ENCODE measurements at regions not wholly inside any gene's neighbourhood (a gene's known extent, or its start where the extent isn't known, plus 50 kb on each side); places are given as distances from the start of the nearest gene placed in this dataset.

GRCh38 chr5:8767746-8768145 is 778.1 kb downstream of the SEMA5A start:
- dilution Hi-C loops (cut with MboI; ENCODE audit: extremely low pct_ligation_motif_present, low sequenced_read_pairs): no loop called here
- H3K9ac ChIP-seq (ENCODE audit: control insufficient read depth, extremely low read depth, insufficient read depth, low read length): no peak overlapping the region

GRCh38 chr5:8769631-8770030 is 776.2 kb downstream of the SEMA5A start:
- Histone ChIP-seq H3K27me3 (ENCODE audit: control insufficient read depth, extremely low read depth, insufficient read depth, low read length) (no peaks in the 10 kb centered on the region), H3K9me1 (ENCODE audit: control insufficient read depth, extremely low read depth, insufficient read depth, low read length) (no peaks in the 10 kb centered on the region), H3K4me2 (ENCODE audit: control insufficient read depth, extremely low read depth, insufficient read depth, low read depth, low read length) (no peak overlapping the region), H2AFZ (ENCODE audit: control insufficient read depth, low read length) (no peak overlapping the region), H3K36me3 (ENCODE audit: control insufficient read depth in 2 of 2, extremely low read depth in 1 of 2, insufficient read depth in 2 of 2, low read length in 2 of 2) (no peaks in the 10 kb centered on the region), H3K27ac (ENCODE audit: control insufficient read depth, insufficient read depth, low read length) (no peak overlapping the region), H3K79me2 (ENCODE audit: control insufficient read depth, insufficient read depth, low read length) (no peaks in the 10 kb centered on the region), H3K4me1 (ENCODE audit: control insufficient read depth, extremely low read depth, insufficient read depth, low read length) (no peaks in the 10 kb centered on the region), H4K20me1 (ENCODE audit: control insufficient read depth, extremely low read depth, insufficient read depth, low read length) (no peaks in the 10 kb centered on the region), H3K9me3 (ENCODE audit: control insufficient read depth, low read depth, low read length) (no peaks in the 10 kb centered on the region), H3K4me3 (ENCODE audit: control insufficient read depth in 2 of 3, extremely low read depth in 1 of 3, insufficient read depth in 2 of 3, low read depth in 1 of 3, low read length in 3 of 3) (no peak overlapping the region), H3K9ac (ENCODE audit: control insufficient read depth, extremely low read depth, insufficient read depth, low read length) (no peak overlapping the region)
- TF ChIP-seq, protein P1, sequence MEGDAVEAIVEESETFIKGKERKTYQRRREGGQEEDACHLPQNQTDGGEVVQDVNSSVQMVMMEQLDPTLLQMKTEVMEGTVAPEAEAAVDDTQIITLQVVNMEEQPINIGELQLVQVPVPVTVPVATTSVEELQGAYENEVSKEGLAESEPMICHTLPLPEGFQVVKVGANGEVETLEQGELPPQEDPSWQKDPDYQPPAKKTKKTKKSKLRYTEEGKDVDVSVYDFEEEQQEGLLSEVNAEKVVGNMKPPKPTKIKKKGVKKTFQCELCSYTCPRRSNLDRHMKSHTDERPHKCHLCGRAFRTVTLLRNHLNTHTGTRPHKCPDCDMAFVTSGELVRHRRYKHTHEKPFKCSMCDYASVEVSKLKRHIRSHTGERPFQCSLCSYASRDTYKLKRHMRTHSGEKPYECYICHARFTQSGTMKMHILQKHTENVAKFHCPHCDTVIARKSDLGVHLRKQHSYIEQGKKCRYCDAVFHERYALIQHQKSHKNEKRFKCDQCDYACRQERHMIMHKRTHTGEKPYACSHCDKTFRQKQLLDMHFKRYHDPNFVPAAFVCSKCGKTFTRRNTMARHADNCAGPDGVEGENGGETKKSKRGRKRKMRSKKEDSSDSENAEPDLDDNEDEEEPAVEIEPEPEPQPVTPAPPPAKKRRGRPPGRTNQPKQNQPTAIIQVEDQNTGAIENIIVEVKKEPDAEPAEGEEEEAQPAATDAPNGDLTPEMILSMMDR (optimal IDR thresholded peaks at IDR 0.05 in 1 of 3, IDR thresholded peaks at IDR 0.05 in 1 of 3, conservative IDR thresholded peaks at IDR 0.05 in 1 of 3; ENCODE audit: extremely low read depth in 1 of 3, insufficient read depth in 2 of 3, low read length in 3 of 3): no peak
- TF ChIP-seq EZH2 (IDR thresholded peaks at IDR 0.05; ENCODE audit: low read length): no peak
- DNase-seq (ENCODE audit: low read depth, low spot score) (no peak), FAIRE-seq (no peak)
- dilution Hi-C loops (cut with MboI; ENCODE audit: extremely low pct_ligation_motif_present, low sequenced_read_pairs): no loop called here

More at GRCh38 chr5:8767746-8768145, 778.1 kb downstream of the SEMA5A start:
- no peaks in the 10 kb centered on the region for H3K9me1 ChIP-seq (ENCODE audit: control insufficient read depth, extremely low read depth, insufficient read depth, low read length)
- no peak for TF ChIP-seq EZH2 (IDR thresholded peaks at IDR 0.05; ENCODE audit: low read length)
- TF ChIP-seq, protein P1 (optimal IDR thresholded peaks at IDR 0.05 in 1 of 3, IDR thresholded peaks at IDR 0.05 in 1 of 3, conservative IDR thresholded peaks at IDR 0.05 in 1 of 3; ENCODE audit: extremely low read depth in 1 of 3, insufficient read depth in 2 of 3, low read length in 3 of 3): no peak
- no peak overlapping the region for H3K4me2 ChIP-seq (ENCODE audit: control insufficient read depth, extremely low read depth, insufficient read depth, low read depth, low read length)
- no peak for FAIRE-seq
- no peak for DNase-seq (ENCODE audit: low read depth, low spot score)
- H3K27ac ChIP-seq (ENCODE audit: control insufficient read depth, insufficient read depth, low read length): no peak overlapping the region
- no peaks in the 10 kb centered on the region for H3K79me2 ChIP-seq (ENCODE audit: control insufficient read depth, insufficient read depth, low read length)
- H4K20me1 ChIP-seq (ENCODE audit: control insufficient read depth, extremely low read depth, insufficient read depth, low read length): no peaks in the 10 kb centered on the region
- no peaks in the 10 kb centered on the region for H3K9me3 ChIP-seq (ENCODE audit: control insufficient read depth, low read depth, low read length)
- H3K4me1 ChIP-seq (ENCODE audit: control insufficient read depth, extremely low read depth, insufficient read depth, low read length): no peaks in the 10 kb centered on the region
- no peak overlapping the region for H2AFZ ChIP-seq (ENCODE audit: control insufficient read depth, low read length)
- no peaks in the 10 kb centered on the region for H3K36me3 ChIP-seq (ENCODE audit: control insufficient read depth in 2 of 2, extremely low read depth in 1 of 2, insufficient read depth in 2 of 2, low read length in 2 of 2)
- H3K27me3 ChIP-seq (ENCODE audit: control insufficient read depth, extremely low read depth, insufficient read depth, low read length): no peaks in the 10 kb centered on the region
- no peak overlapping the region for H3K4me3 ChIP-seq (ENCODE audit: control insufficient read depth in 2 of 3, extremely low read depth in 1 of 3, insufficient read depth in 2 of 3, low read depth in 1 of 3, low read length in 3 of 3)

Measured in keratinocyte (primary cell).